ENCODE measurements at regions not wholly inside any gene's neighbourhood (a gene's known extent, or its start where the extent isn't known, plus 50 kb on each side); places are given as distances from the start of the nearest gene placed in this dataset.
A peak's percentile ranks its signal among the peaks of the same experiment; 100 is the strongest.

- no peak overlapping the region for H3K4me2 ChIP-seq (ENCODE audit: low read length)
- H3K27me3 ChIP-seq (ENCODE audit: insufficient read depth, low read length), result no peaks in the 10 kb centered on the region; the same call in 1 of the 2 replicates
- H3K4me1 ChIP-seq (ENCODE audit: insufficient read depth, low read length, severe bottlenecking), result peaks cover 15% of the 10 kb centered on the region
- H3F3A ChIP-seq (ENCODE audit: insufficient read depth, low read length), result no peaks in the 10 kb centered on the region
- H3K4me3 ChIP-seq (ENCODE audit: low read depth, low read length, poor library complexity, severe bottlenecking), result no peak overlapping the region
- H3K9me3 ChIP-seq (ENCODE audit: low read length), result no peaks in the 10 kb centered on the region
- H4K20me1 ChIP-seq (ENCODE audit: insufficient read depth, low read length), result no peaks in the 10 kb centered on the region
- H3K9me2 ChIP-seq (ENCODE audit: low read depth, low read length), result no peaks in the 10 kb centered on the region
- TF ChIP-seq CTCF (IDR thresholded peaks at IDR 0.05; ENCODE audit: low read length), result no peak
- no peak for TF ChIP-seq EZH2 (IDR thresholded peaks at IDR 0.05; ENCODE audit: borderline replicate concordance, low read length)
- no peak overlapping the region for H3K27ac ChIP-seq (ENCODE audit: low read depth, low read length, poor library complexity, severe bottlenecking)
- no peak overlapping the region for H3K9ac ChIP-seq (ENCODE audit: low read length)
- no peaks in the 10 kb centered on the region; the same call in 1 of the 2 replicates for H3K36me3 ChIP-seq (ENCODE audit: insufficient read depth, low read length)
- H2AFZ ChIP-seq (ENCODE audit: low read length), result no peak overlapping the region
- no peaks in the 10 kb centered on the region for H3K79me2 ChIP-seq (ENCODE audit: insufficient read depth, low read length)
Measured at GRCh38 chr12:63403256-63403655, 252.3 kb upstream of the AVPR1A start.

GRCh38 chr12:63400718-63401117, 249.7 kb upstream of the AVPR1A start:
- no peak overlapping the region for H3K4me2 ChIP-seq (ENCODE audit: low read length)
- H3K4me1 ChIP-seq (ENCODE audit: insufficient read depth, low read length, severe bottlenecking), result peaks cover 15% of the 10 kb centered on the region
- H3K27me3 ChIP-seq (ENCODE audit: insufficient read depth, low read length), result no peaks in the 10 kb centered on the region
- H3K27ac ChIP-seq (ENCODE audit: low read depth, low read length, poor library complexity, severe bottlenecking), result peak overlapping the region; percentile 8
- H3K9me3 ChIP-seq (ENCODE audit: low read length), result no peaks in the 10 kb centered on the region
- H3K79me2 ChIP-seq (ENCODE audit: insufficient read depth, low read length), result no peaks in the 10 kb centered on the region
- H2AFZ ChIP-seq (ENCODE audit: low read length), result no peak overlapping the region
- no peaks in the 10 kb centered on the region for H3K9me2 ChIP-seq (ENCODE audit: low read depth, low read length)
- TF ChIP-seq EZH2 (IDR thresholded peaks at IDR 0.05; ENCODE audit: borderline replicate concordance, low read length), result no peak
- TF ChIP-seq CTCF (IDR thresholded peaks at IDR 0.05; ENCODE audit: low read length), result no peak
- no peaks in the 10 kb centered on the region for H3K36me3 ChIP-seq (ENCODE audit: insufficient read depth, low read length)
- no peaks in the 10 kb centered on the region for H4K20me1 ChIP-seq (ENCODE audit: insufficient read depth, low read length)
- H3K9ac ChIP-seq (ENCODE audit: low read length), result no peak overlapping the region
- no peak overlapping the region for H3K4me3 ChIP-seq (ENCODE audit: low read depth, low read length, poor library complexity, severe bottlenecking)
- H3F3A ChIP-seq (ENCODE audit: insufficient read depth, low read length), result no peaks in the 10 kb centered on the region

GRCh38 chr12:63400318-63400717, 249.3 kb upstream of the AVPR1A start:
- Histone ChIP-seq H3K9me2 (ENCODE audit: low read depth, low read length) (no peaks in the 10 kb centered on the region), H3K4me2 (ENCODE audit: low read length) (no peak overlapping the region), H3K36me3 (ENCODE audit: insufficient read depth, low read length) (no peaks in the 10 kb centered on the region), H3K27me3 (ENCODE audit: insufficient read depth, low read length) (no peaks in the 10 kb centered on the region), H3F3A (ENCODE audit: insufficient read depth, low read length) (no peaks in the 10 kb centered on the region), H3K4me1 (ENCODE audit: insufficient read depth, low read length, severe bottlenecking) (peaks cover 15% of the 10 kb centered on the region), H4K20me1 (ENCODE audit: insufficient read depth, low read length) (no peaks in the 10 kb centered on the region), H3K4me3 (ENCODE audit: low read depth, low read length, poor library complexity, severe bottlenecking) (no peak overlapping the region), H3K9ac (ENCODE audit: low read length) (no peak overlapping the region), H2AFZ (ENCODE audit: low read length) (no peak overlapping the region), H3K9me3 (ENCODE audit: low read length) (no peaks in the 10 kb centered on the region), H3K79me2 (ENCODE audit: insufficient read depth, low read length) (no peaks in the 10 kb centered on the region), H3K27ac (ENCODE audit: low read depth, low read length, poor library complexity, severe bottlenecking) (peak overlapping the region; percentile 8)
- TF ChIP-seq EZH2 (IDR thresholded peaks at IDR 0.05; ENCODE audit: borderline replicate concordance, low read length), result no peak
- TF ChIP-seq CTCF (IDR thresholded peaks at IDR 0.05; ENCODE audit: low read length), result no peak
